GM12878 (cell line): ENCODE measurements at regions not wholly inside any gene's neighbourhood (a gene's known extent, or its start where the extent isn't known, plus 50 kb on each side); places are given as distances from the start of the nearest gene placed in this dataset.

Experiments
- ATAC-seq: fragments of 200-7000 bp; cut with Tn5 transposase; 3 replicates; pipeline ENCODE4 v1.9.1; 2020; ENCODE audit warnings: mild to moderate bottlenecking, moderate library complexity
- BruUV-seq: library from RNA; stranded (reverse); fragments of 400-500 nt; replicated peaks from 2 replicates; lab custom pipeline; 2021; lab: Mats Ljungman, UMichigan
- CTCF ChIA-PET: fragments of 300-600 bp; sonication (Branson Sonifier 250); formaldehyde crosslinking; extraction: SDS; loops from one replicate; lab custom pipeline; 2021; ENCODE audit warnings: inconsistent platforms; lab: Yijun Ruan, JAX
- POLR2A ChIA-PET: fragments of 350-600 bp; formaldehyde crosslinking; extraction: SDS; loops from one replicate; lab custom pipeline; 2021; ENCODE audit warnings: inconsistent platforms; lab: Charles Lee
- RAD21 ChIA-PET: fragments of 300-600 bp; sonication (Branson Sonifier 250); formaldehyde crosslinking; loops from one replicate; lab custom pipeline; 2023; ENCODE audit warnings: antibody characterized with exemption; ENCODE audit not compliant: unreplicated experiment; lab: Charles Lee
- SMC1A ChIA-PET: fragments of 300-600 bp; sonication (Branson Sonifier 250); formaldehyde crosslinking; loops from one replicate; lab custom pipeline; 2023; ENCODE audit not compliant: unreplicated experiment, uncharacterized antibody; lab: Charles Lee
- DNase-seq: peaks from one replicate; pipeline ENCODE4 v3.0.0-alpha.2; 2011; ENCODE audit warnings: low read depth, low spot score
- FAIRE-seq: peaks from 3 replicates; lab custom pipeline; 2011; peaks lifted over from hg19 to GRCh38; lab: Jason Lieb, UNC
- H2AFZ ChIP-seq: 2 replicates; pipeline ENCODE4 v1.6.0; 2011; ENCODE audit warnings: low read depth, low read length, control low read depth; ENCODE audit not compliant: control insufficient read depth
- H3K27ac ChIP-seq: 2 replicates; pipeline ENCODE4 v1.5.1; 2011; ENCODE audit warnings: control low read depth; ENCODE audit not compliant: control insufficient read depth, insufficient read depth
- H3K27me3 ChIP-seq, 2 experiments: replicated peaks in 1 of 2; 2 replicates each; pipeline versions ENCODE4 v1.6.0 to v1.6.1; 2011; ENCODE audit warnings: low read length in 1 of 2; ENCODE audit not compliant: control insufficient read depth in 2 of 2, insufficient read depth in 2 of 2
- H3K36me3 ChIP-seq, 2 experiments: 2 replicates each; pipeline ENCODE4 v1.5.1; 2011; ENCODE audit warnings: low read length in 1 of 2; ENCODE audit not compliant: control insufficient read depth in 2 of 2, insufficient read depth in 2 of 2
- H3K4me1 ChIP-seq: 2 replicates; pipeline ENCODE4 v1.6.1; 2011; ENCODE audit warnings: mild to moderate bottlenecking, low read length, moderate library complexity, mixed read lengths; ENCODE audit not compliant: control insufficient read depth, insufficient read depth
- H3K4me2 ChIP-seq: 2 replicates; pipeline ENCODE4 v1.6.0; 2011; ENCODE audit warnings: control low read depth; ENCODE audit not compliant: control insufficient read depth, insufficient read depth
- H3K4me3 ChIP-seq: fragments of 200-600 bp; sonication (generic); 2 replicates; pipeline ENCODE4 v1.5.1; 2016
- H3K79me2 ChIP-seq: 2 replicates; pipeline ENCODE4 v1.6.0; 2011; ENCODE audit warnings: low read length; ENCODE audit not compliant: control insufficient read depth, insufficient read depth
- H3K9ac ChIP-seq: 2 replicates; pipeline ENCODE4 v1.8.0; 2011; ENCODE audit warnings: low read length, control low read depth, mixed read lengths; ENCODE audit not compliant: control insufficient read depth, insufficient read depth
- H3K9me3 ChIP-seq: replicated peaks from 3 replicates; pipeline ENCODE4 v1.5.1; 2011; ENCODE audit warnings: mild to moderate bottlenecking, low read length; ENCODE audit not compliant: control insufficient read depth, insufficient read depth
- H4K20me1 ChIP-seq: 2 replicates; pipeline ENCODE4 v1.6.0; 2011; ENCODE audit not compliant: control insufficient read depth, insufficient read depth
- CBX3 ChIP-seq: fragments of 200-600 bp; sonication (generic); IDR thresholded peaks from 2 replicates; pipeline ENCODE4 v1.6.1; 2016; ENCODE audit warnings: low read depth, borderline replicate concordance
- JUNB ChIP-seq: IDR thresholded peaks from 2 replicates; pipeline ENCODE4 v1.6.1; 2016; ENCODE audit warnings: antibody characterized with exemption, mild to moderate bottlenecking
- MEF2B ChIP-seq: fragments of 450-650 bp; IDR thresholded peaks from 2 replicates; pipeline ENCODE4 v1.6.1; 2018; ENCODE audit warnings: mild to moderate bottlenecking, moderate library complexity; ENCODE audit not compliant: partially characterized antibody, poor library complexity, severe bottlenecking
- MTA2 ChIP-seq: fragments of 450-650 bp; IDR thresholded peaks from 2 replicates; pipeline ENCODE4 v1.6.1; 2016; ENCODE audit warnings: low read depth, mild to moderate bottlenecking, moderate library complexity
- RAD51 ChIP-seq: fragments of 450-650 bp; IDR thresholded peaks from 2 replicates; pipeline ENCODE4 v1.6.1; 2016; ENCODE audit warnings: moderate library complexity, mild to moderate bottlenecking, inconsistent platforms
- RELA ChIP-seq: fragments of 450-650 bp; IDR thresholded peaks from 2 replicates; pipeline ENCODE4 v1.8.0; 2014; ENCODE audit warnings: borderline replicate concordance; ENCODE audit not compliant: partially characterized antibody
- SIN3A ChIP-seq: IDR thresholded peaks from 2 replicates; pipeline ENCODE4 v1.6.1; 2012; ENCODE audit warnings: low read depth, low read length, improper control_type of control experiment
- SUPT20H ChIP-seq: IDR thresholded peaks from 2 replicates; pipeline ENCODE4 v1.6.1; 2011; ENCODE audit warnings: low read depth, mild to moderate bottlenecking, low read length, moderate library complexity, borderline replicate concordance; ENCODE audit not compliant: control insufficient read depth
- WGBS: methylation state at CpG from one replicate; pipeline ENCODE4 v1.1.6; 2016; ENCODE audit warnings: low lambda C conversion rate; ENCODE audit not compliant: insufficient replicate concordance, insufficient coverage; ENCODE audit errors: missing lambda C conversion rate; 5-methylcytosine and 5-hydroxymethylcytosine counted together
- in situ Hi-C: fragments of 300-500 bp; cut with MboI; formaldehyde crosslinking; loops from 9 replicates; pipeline ENCODE4 v1.14.3; 2018; ENCODE audit warnings: mixed read lengths
- intact Hi-C: fragments of 100-400 bp; cut with micrococcal nuclease; formaldehyde crosslinking; loops from one replicate; pipeline ENCODE4 v1.14.2; 2022; ENCODE audit not compliant: unreplicated experiment
- TF ChIP-seq, protein P1 (sequence below): IDR thresholded peaks from 2 replicates; pipeline ENCODE4 v1.6.1; 2011; ENCODE audit warnings: borderline replicate concordance, low read depth, mild to moderate bottlenecking, moderate library complexity, low read length; ENCODE audit not compliant: insufficient read depth, poor library complexity, severe bottlenecking

DNA sequence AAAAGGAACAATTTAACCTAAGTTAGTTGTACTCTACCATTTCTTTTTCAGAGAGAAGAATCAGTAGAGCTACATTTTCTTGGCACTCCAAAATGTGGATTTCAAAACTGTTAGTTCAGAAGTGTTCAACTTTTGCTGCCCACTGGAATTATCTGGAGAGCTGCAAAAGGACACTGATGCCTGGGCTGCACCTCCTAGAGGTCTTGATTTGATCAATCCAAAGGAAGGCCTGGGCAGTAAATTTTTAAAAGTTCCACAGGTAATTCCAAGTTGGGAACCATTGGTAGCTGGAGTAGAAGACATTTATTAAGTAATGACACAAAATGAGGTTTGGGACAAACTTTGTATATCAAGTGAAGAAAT is 79.3 kb upstream of the HMCN1 start (continued):
- TF ChIP-seq, protein P1, sequence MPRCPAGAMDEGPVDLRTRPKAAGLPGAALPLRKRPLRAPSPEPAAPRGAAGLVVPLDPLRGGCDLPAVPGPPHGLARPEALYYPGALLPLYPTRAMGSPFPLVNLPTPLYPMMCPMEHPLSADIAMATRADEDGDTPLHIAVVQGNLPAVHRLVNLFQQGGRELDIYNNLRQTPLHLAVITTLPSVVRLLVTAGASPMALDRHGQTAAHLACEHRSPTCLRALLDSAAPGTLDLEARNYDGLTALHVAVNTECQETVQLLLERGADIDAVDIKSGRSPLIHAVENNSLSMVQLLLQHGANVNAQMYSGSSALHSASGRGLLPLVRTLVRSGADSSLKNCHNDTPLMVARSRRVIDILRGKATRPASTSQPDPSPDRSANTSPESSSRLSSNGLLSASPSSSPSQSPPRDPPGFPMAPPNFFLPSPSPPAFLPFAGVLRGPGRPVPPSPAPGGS, result no peak
- TF ChIP-seq SIN3A (no peak), RAD51 (no peak), SUPT20H (no peak), JUNB (no peak), CBX3 (no peak), RELA (no peak)

GRCh38 chr1:185654199-185654951 is 79.8 kb upstream of the HMCN1 start:
- ChIA-PET SMC1A (interaction anchor here (1.2 kb wide), 1 partner anchor 8 kb away, joined by 3 read pairs; no protein-coding TSS in a partner anchor), POLR2A (no interaction called here), CTCF (no interaction called here), RAD21 (no interaction called here)
- 55% methylated on average over 4 of the region's 4 CpGs for WGBS
- Histone ChIP-seq H3K4me1 (no peaks in the 10 kb centered on the region), H3K4me3 (no peak overlapping the region), H3K9ac (no peak overlapping the region), H3K9me3 (no peaks in the 10 kb centered on the region), H3K79me2 (no peaks in the 10 kb centered on the region), H2AFZ (no peak overlapping the region), H3K4me2 (no peak overlapping the region), H4K20me1 (no peaks in the 10 kb centered on the region), H3K27ac (no peak overlapping the region), H3K27me3 (no peaks in the 10 kb centered on the region), H3K36me3 (no peaks in the 10 kb centered on the region)
- FAIRE-seq, result no peak
- in situ Hi-C loops (no loop called here), intact Hi-C loops (no loop called here)
- no TSS peak for BruUV-seq
- ATAC-seq, result no peak
- no peak for DNase-seq
- no peak for TF ChIP-seq MEF2B
- no peak for TF ChIP-seq MTA2
